ENCODE measurements at regions not wholly inside any gene's neighbourhood (a gene's known extent, or its start where the extent isn't known, plus 50 kb on each side); places are given as distances from the start of the nearest gene placed in this dataset.

DNA sequence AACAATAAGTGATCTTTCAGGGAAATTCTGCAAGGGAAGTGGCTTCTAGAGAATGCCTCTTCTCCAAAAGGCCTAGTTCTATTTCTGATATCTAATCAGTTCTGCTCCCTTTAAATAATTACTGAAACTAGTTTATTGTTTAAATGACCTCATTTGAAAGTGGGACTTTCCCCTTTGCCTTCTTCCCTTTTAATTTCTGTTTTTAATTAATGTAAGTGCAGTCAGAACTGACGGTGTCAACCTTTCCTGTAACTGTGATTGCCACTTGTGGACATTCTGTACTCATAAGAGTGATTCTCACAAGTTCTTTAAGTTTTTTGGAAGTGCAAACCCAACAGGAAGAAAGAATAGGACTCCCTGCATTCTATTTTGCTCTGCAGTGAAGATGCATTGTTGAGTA is 265.3 kb upstream of the PLEKHG7 start:
- Histone ChIP-seq H3K4me1 (ENCODE audit: control insufficient read depth in 1 of 2, insufficient read depth in 2 of 2, low read depth in 1 of 2, low read length in 1 of 2) (no peaks in the 10 kb centered on the region), H3K4me3 (ENCODE audit: low read depth in 2 of 2, low read length in 1 of 2) (no peak overlapping the region), H3F3A (replicated peaks; ENCODE audit: insufficient read depth) (no peaks in the 10 kb centered on the region), H3K79me2 (ENCODE audit: insufficient read depth) (no peaks in the 10 kb centered on the region), H2AFZ (ENCODE audit: low read depth) (no peak overlapping the region), H3K9me2 (no peaks in the 10 kb centered on the region), H3K9ac (no peak overlapping the region), H3K27me3 (ENCODE audit: insufficient read depth) (no peaks in the 10 kb centered on the region), H3K9me3 (no peaks in the 10 kb centered on the region), H3K4me2 (no peak overlapping the region), H3K27ac (ENCODE audit: low read depth in 2 of 2, low read length in 1 of 2) (no peak overlapping the region), H3K36me3 (replicated peaks in 1 of 2; ENCODE audit: control insufficient read depth in 1 of 2, insufficient read depth in 2 of 2, low read length in 1 of 2) (no peaks in the 10 kb centered on the region), H4K20me1 (ENCODE audit: insufficient read depth) (no peaks in the 10 kb centered on the region)
- no peak for DNase-seq
- POLR2A ChIA-PET: no interaction called here
- CTCF ChIA-PET: no interaction called here
- 57% methylated on average over 1 of the region's 1 CpG for WGBS (ENCODE audit: low lambda C conversion rate)
- TF ChIP-seq JUND (IDR thresholded peaks at IDR 0.05): no peak
- TF ChIP-seq TEAD4 (IDR thresholded peaks at IDR 0.05; ENCODE audit: borderline replicate concordance, insufficient read depth): no peak
- TF ChIP-seq FOSL2 (IDR thresholded peaks at IDR 0.05; ENCODE audit: borderline replicate concordance, low read depth): no peak
- TF ChIP-seq, protein P1, sequence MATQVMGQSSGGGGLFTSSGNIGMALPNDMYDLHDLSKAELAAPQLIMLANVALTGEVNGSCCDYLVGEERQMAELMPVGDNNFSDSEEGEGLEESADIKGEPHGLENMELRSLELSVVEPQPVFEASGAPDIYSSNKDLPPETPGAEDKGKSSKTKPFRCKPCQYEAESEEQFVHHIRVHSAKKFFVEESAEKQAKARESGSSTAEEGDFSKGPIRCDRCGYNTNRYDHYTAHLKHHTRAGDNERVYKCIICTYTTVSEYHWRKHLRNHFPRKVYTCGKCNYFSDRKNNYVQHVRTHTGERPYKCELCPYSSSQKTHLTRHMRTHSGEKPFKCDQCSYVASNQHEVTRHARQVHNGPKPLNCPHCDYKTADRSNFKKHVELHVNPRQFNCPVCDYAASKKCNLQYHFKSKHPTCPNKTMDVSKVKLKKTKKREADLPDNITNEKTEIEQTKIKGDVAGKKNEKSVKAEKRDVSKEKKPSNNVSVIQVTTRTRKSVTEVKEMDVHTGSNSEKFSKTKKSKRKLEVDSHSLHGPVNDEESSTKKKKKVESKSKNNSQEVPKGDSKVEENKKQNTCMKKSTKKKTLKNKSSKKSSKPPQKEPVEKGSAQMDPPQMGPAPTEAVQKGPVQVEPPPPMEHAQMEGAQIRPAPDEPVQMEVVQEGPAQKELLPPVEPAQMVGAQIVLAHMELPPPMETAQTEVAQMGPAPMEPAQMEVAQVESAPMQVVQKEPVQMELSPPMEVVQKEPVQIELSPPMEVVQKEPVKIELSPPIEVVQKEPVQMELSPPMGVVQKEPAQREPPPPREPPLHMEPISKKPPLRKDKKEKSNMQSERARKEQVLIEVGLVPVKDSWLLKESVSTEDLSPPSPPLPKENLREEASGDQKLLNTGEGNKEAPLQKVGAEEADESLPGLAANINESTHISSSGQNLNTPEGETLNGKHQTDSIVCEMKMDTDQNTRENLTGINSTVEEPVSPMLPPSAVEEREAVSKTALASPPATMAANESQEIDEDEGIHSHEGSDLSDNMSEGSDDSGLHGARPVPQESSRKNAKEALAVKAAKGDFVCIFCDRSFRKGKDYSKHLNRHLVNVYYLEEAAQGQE (IDR thresholded peaks at IDR 0.05; ENCODE audit: low read depth, low read length): no peak
- no peak for TF ChIP-seq RCOR1 (IDR thresholded peaks at IDR 0.05; ENCODE audit: low read length)
- TF ChIP-seq TCF12 (IDR thresholded peaks at IDR 0.05): no peak

- Histone ChIP-seq H3K9ac (no peak overlapping the region), H4K20me1 (ENCODE audit: insufficient read depth) (no peaks in the 10 kb centered on the region), H3K79me2 (ENCODE audit: insufficient read depth) (no peaks in the 10 kb centered on the region), H2AFZ (ENCODE audit: low read depth) (no peak overlapping the region), H3K27me3 (ENCODE audit: insufficient read depth) (no peaks in the 10 kb centered on the region), H3K9me3 (no peaks in the 10 kb centered on the region), H3K4me1 (ENCODE audit: control insufficient read depth in 1 of 2, insufficient read depth in 2 of 2, low read depth in 1 of 2, low read length in 1 of 2) (no peaks in the 10 kb centered on the region), H3K36me3 (replicated peaks in 1 of 2; ENCODE audit: control insufficient read depth in 1 of 2, insufficient read depth in 2 of 2, low read length in 1 of 2) (no peaks in the 10 kb centered on the region), H3K4me2 (no peak overlapping the region), H3K27ac (ENCODE audit: low read depth in 2 of 2, low read length in 1 of 2) (no peak overlapping the region), H3K9me2 (no peaks in the 10 kb centered on the region), H3K4me3 (ENCODE audit: low read depth in 2 of 2, low read length in 1 of 2) (no peak overlapping the region), H3F3A (replicated peaks; ENCODE audit: insufficient read depth) (no peaks in the 10 kb centered on the region)
- 44% methylated on average over 2 of the region's 2 CpGs for WGBS (ENCODE audit: low lambda C conversion rate)
- TF ChIP-seq GABPA (IDR thresholded peaks at IDR 0.05; ENCODE audit: low read depth) (no peak), POLR2AphosphoS5 (IDR thresholded peaks at IDR 0.05; ENCODE audit: low read depth, low read length) (no peak), CHD2 (IDR thresholded peaks at IDR 0.05; ENCODE audit: low read length, partially characterized antibody) (no peak), TCF12 (IDR thresholded peaks at IDR 0.05) (no peak), FOXM1 (IDR thresholded peaks at IDR 0.05; ENCODE audit: low read depth) (no peak), RXRA (IDR thresholded peaks at IDR 0.05; ENCODE audit: borderline replicate concordance, low read depth) (no peak), RFX5 (IDR thresholded peaks at IDR 0.05; ENCODE audit: low read length) (no peak), FOSL2 (IDR thresholded peaks at IDR 0.05; ENCODE audit: borderline replicate concordance, low read depth) (no peak), ZBTB33 (IDR thresholded peaks at IDR 0.05; ENCODE audit: borderline replicate concordance, low read depth) (no peak), EP300 (IDR thresholded peaks at IDR 0.05; ENCODE audit: borderline replicate concordance in 1 of 2, low read depth in 1 of 2, low read length in 1 of 2) (no peak), MXI1 (IDR thresholded peaks at IDR 0.05; ENCODE audit: low read depth, low read length) (no peak), FOXJ3 (CRISPR knock-in tag; IDR thresholded peaks at IDR 0.05) (no peak), NFIC (IDR thresholded peaks at IDR 0.05; ENCODE audit: borderline replicate concordance) (no peak)
- TF ChIP-seq, protein P1 (IDR thresholded peaks at IDR 0.05; ENCODE audit: low read depth, low read length): no peak
- ChIA-PET POLR2A (no interaction called here), CTCF (no interaction called here)
- DNase-seq: no peak
Measured at GRCh38 chr12:92436856-92437255, 265.9 kb upstream of the PLEKHG7 start.
